T-cell (primary cell): ENCODE measurements at regions not wholly inside any gene's neighbourhood (a gene's known extent, or its start where the extent isn't known, plus 50 kb on each side); places are given as distances from the start of the nearest gene placed in this dataset.

ENCODE experiments used
- ATAC-seq, 4 experiments: fragments of 200-7000 bp in 3 of 4; fragments of 150-1000 bp in 1 of 4; cut with Tn5 transposase; replicated peaks in 1 of 4; 1 replicate in 3 of 4; 2 replicates in 1 of 4; pipeline ENCODE4 v1.10.0; 2021; ENCODE audit warnings: moderate library complexity in 3 of 4, mild to moderate bottlenecking in 2 of 4, moderate number of reproducible peaks in 1 of 4
- CTCF ChIA-PET, 2 donors: fragments of 300-600 bp; sonication (Branson Sonifier 250); formaldehyde crosslinking; loops; one replicate each; lab custom pipeline; 2022; ENCODE audit warnings: antibody characterized with exemption in 2 of 2; lab: Charles Lee
- POLR2A ChIA-PET, 2 donors: fragments of 300-600 bp; sonication (Branson Sonifier 250); formaldehyde crosslinking; loops; one replicate each; lab custom pipeline; 2022; ENCODE audit warnings: antibody characterized with exemption in 2 of 2; lab: Charles Lee
- DNase-seq, 35 experiments: peaks; one replicate each; pipeline versions ENCODE4 v3.0.0 to v3.0.0-alpha.2; 2013 to 2023
- H3K27ac ChIP-seq: one replicate; pipeline ENCODE4 v1.5.1; 2013; ENCODE audit warnings: low read length
- H3K27me3 ChIP-seq, 2 experiments: replicated peaks in 1 of 2; 1 replicate in 1 of 2; 2 replicates in 1 of 2; pipeline versions ENCODE4 v1.6.1 to v1.7.0; 2013; ENCODE audit warnings: low read length in 1 of 2, mixed read lengths in 1 of 2; ENCODE audit not compliant: control insufficient read depth in 2 of 2, insufficient read depth in 2 of 2; ENCODE audit errors: extremely low read depth in 1 of 2
- H3K36me3 ChIP-seq, 2 donors: 1 replicate in 1 of 2; 2 replicates in 1 of 2; pipeline versions ENCODE4 v1.6.1 to v1.7.0; 2013; ENCODE audit warnings: low read length in 1 of 2; ENCODE audit not compliant: control insufficient read depth in 2 of 2, insufficient read depth in 1 of 2; ENCODE audit errors: extremely low read depth in 1 of 2
- H3K4me1 ChIP-seq, 2 experiments: 1 replicate in 1 of 2; 2 replicates in 1 of 2; pipeline versions ENCODE4 v1.6.1 to v1.7.0; 2013; ENCODE audit warnings: low read length in 2 of 2, mixed read lengths in 1 of 2; ENCODE audit not compliant: insufficient read depth in 2 of 2, control insufficient read depth in 1 of 2; ENCODE audit errors: extremely low read depth in 1 of 2
- H3K4me3 ChIP-seq, 2 donors: 1 replicate in 1 of 2; 2 replicates in 1 of 2; pipeline versions ENCODE4 v1.5.1 to v1.7.0; 2013; ENCODE audit warnings: mild to moderate bottlenecking in 2 of 2, low read length in 1 of 2, moderate library complexity in 1 of 2; ENCODE audit not compliant: control insufficient read depth in 1 of 2; ENCODE audit errors: extremely low read depth in 1 of 2
- H3K9me3 ChIP-seq: 2 replicates; pipeline ENCODE4 v1.7.0; 2013
- H3K27ac Mint-ChIP-seq, 2 donors: one replicate each; pipeline ENCODE4 v1.8.0; 2020 to 2021; ENCODE audit warnings: mild to moderate bottlenecking in 2 of 2, mixed read lengths in 2 of 2
- H3K27me3 Mint-ChIP-seq, 2 donors: one replicate each; pipeline ENCODE4 v1.8.0; 2021 to 2022; ENCODE audit warnings: mixed read lengths in 2 of 2
- H3K36me3 Mint-ChIP-seq: one replicate; pipeline ENCODE4 v1.8.0; 2021; ENCODE audit warnings: mixed read lengths
- H3K4me1 Mint-ChIP-seq, 3 donors: one replicate each; pipeline ENCODE4 v1.8.0; 2020 to 2022; ENCODE audit warnings: mixed read lengths in 3 of 3, mild to moderate bottlenecking in 1 of 3
- H3K4me3 Mint-ChIP-seq, 3 donors: one replicate each; pipeline ENCODE4 v1.8.0; 2020 to 2022; ENCODE audit warnings: mild to moderate bottlenecking in 3 of 3, mixed read lengths in 3 of 3, moderate library complexity in 3 of 3
- H3K9me3 Mint-ChIP-seq, 3 donors: one replicate each; pipeline ENCODE4 v1.8.0; 2020 to 2022; ENCODE audit warnings: mixed read lengths in 3 of 3
- WGBS: methylation state at CpG from one replicate; pipeline ENCODE4 v1.1.5; 2013; ENCODE audit warnings: missing lambda C conversion rate; ENCODE audit not compliant: insufficient coverage; 5-methylcytosine and 5-hydroxymethylcytosine counted together

DNA sequence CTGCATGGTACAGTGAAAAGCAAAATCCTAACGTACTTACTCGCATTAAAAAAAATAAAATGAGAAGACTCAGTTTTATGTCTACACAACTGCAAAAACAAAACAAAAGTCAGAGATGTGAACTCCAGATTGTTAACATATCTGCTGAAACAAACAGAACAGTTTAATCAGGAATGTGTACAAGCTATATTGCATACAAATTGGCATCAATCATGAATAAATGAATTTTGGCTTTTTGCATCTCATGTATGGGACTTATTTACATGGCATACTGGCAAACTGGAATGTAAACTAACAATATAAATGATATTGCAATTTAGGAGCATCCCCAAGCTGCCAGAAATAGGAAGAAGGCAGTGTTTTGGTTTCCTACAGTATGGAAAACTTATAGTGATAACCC lies 79.6 kb upstream of the NSMCE3 start:
- Mint-ChIP-seq H3K27me3 (peaks cover 9 to 11% of the 10 kb centered on the region in 2 donors), H3K36me3 (no peaks in the 10 kb centered on the region)

DNA sequence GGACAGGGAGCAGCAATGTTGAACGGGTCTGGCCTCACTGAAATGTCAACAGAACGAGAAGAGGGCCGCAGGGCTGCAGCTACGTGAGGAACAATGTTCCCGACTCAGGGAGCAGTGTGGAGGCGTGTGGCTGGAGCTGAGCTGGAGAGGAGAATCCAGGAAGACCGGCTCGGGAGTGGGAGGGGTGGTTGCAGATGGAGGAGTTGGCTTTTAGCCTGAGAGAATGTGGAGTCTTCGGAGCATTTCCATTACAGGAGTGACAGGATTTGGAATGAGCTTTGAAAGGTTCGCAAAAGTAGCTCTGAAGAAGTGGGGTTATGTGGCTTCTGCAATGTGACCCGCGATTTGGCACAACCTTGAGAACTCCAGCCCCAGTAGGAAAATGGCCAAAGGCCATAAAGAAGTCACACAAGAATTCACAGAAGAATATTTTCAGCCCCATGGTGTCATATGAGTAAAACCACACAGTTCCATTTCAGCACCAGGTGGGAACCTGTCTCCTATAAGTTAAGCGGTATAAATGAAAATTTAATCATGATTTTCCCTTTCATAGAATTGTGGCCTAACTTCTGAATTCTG lies 78.8 kb upstream of the NSMCE3 start:
- Mint-ChIP-seq H3K4me1 (no peaks in the 10 kb centered on the region), H3K36me3 (no peaks in the 10 kb centered on the region), H3K27me3 (peaks cover 7 to 9% of the 10 kb centered on the region in 2 donors), H3K27ac (no peak overlapping the region), H3K4me3 (no peak overlapping the region), H3K9me3 (no peaks in the 10 kb centered on the region)
- 65% methylated on average over 9 of the region's 13 CpGs for WGBS
- H3K4me3 ChIP-seq, result no peak overlapping the region
- no peaks in the 10 kb centered on the region for H3K36me3 ChIP-seq
- H3K9me3 ChIP-seq, result no peaks in the 10 kb centered on the region
- POLR2A ChIA-PET, result no interaction called here
- CTCF ChIA-PET, result no interaction called here
- ATAC-seq, result no peak
- H3K27me3 ChIP-seq, result peaks cover 0 to 2% of the 10 kb centered on the region in 2 experiments
- no peaks in the 10 kb centered on the region for H3K4me1 ChIP-seq
- DNase-seq, result no peak
- no peak overlapping the region for H3K27ac ChIP-seq

More for the DNA sequence above, 79.6 kb upstream of the NSMCE3 start:
- H3K4me1 ChIP-seq, result no peaks in the 10 kb centered on the region
- no peaks in the 10 kb centered on the region for H3K36me3 ChIP-seq
- DNase-seq (no peak), ATAC-seq (no peak)
- H3K9me3 ChIP-seq, result no peaks in the 10 kb centered on the region
- H3K4me3 ChIP-seq, result no peak overlapping the region
- no CpG with 5 or more reads among the region's 2 CpGs for WGBS
- Mint-ChIP-seq H3K4me1 (no peaks in the 10 kb centered on the region), H3K4me3 (no peak overlapping the region), H3K9me3 (no peaks in the 10 kb centered on the region), H3K27ac (no peak overlapping the region)
- ChIA-PET POLR2A (no interaction called here), CTCF (no interaction called here)
- no peak overlapping the region for H3K27ac ChIP-seq
- H3K27me3 ChIP-seq, result peaks cover 0 to 6% of the 10 kb centered on the region in 2 experiments

DNA sequence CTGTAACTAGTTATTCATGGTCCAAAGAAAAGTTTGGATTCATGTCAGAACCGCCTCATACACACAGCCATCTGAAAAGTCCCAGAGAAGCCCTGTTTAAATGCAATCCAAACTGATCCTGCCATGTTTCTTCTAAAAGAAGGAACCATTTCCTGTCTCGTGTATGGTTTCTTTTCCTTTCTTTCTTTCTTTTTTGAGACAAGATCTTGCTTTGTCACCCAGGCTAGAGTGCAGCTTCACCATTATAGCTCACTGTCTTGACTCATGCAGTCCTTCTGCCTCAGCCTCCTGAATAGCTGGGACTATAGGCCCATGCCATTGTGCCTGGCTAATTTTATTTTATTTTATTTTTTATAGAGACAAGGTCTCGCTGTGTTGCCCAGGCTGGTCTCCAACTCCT lies 77.4 kb upstream of the NSMCE3 start:
- DNase-seq, result no peak
- CTCF ChIA-PET, result no interaction called here
- no peaks in the 10 kb centered on the region for H3K9me3 ChIP-seq
- H3K36me3 ChIP-seq, result no peaks in the 10 kb centered on the region
- H3K27ac ChIP-seq, result no peak overlapping the region
- Mint-ChIP-seq H3K27ac (no peak overlapping the region), H3K36me3 (no peaks in the 10 kb centered on the region), H3K4me1 (no peaks in the 10 kb centered on the region), H3K9me3 (no peaks in the 10 kb centered on the region), H3K4me3 (no peak overlapping the region), H3K27me3 (peaks cover 4 to 7% of the 10 kb centered on the region in 2 donors)
- H3K27me3 ChIP-seq, result peaks cover 0 to 2% of the 10 kb centered on the region in 2 experiments
- POLR2A ChIA-PET, result no interaction called here
- ATAC-seq, result no peak
- 25% methylated on average over 1 of the region's 3 CpGs for WGBS
- H3K4me3 ChIP-seq, result no peak overlapping the region
- H3K4me1 ChIP-seq, result no peaks in the 10 kb centered on the region

DNA sequence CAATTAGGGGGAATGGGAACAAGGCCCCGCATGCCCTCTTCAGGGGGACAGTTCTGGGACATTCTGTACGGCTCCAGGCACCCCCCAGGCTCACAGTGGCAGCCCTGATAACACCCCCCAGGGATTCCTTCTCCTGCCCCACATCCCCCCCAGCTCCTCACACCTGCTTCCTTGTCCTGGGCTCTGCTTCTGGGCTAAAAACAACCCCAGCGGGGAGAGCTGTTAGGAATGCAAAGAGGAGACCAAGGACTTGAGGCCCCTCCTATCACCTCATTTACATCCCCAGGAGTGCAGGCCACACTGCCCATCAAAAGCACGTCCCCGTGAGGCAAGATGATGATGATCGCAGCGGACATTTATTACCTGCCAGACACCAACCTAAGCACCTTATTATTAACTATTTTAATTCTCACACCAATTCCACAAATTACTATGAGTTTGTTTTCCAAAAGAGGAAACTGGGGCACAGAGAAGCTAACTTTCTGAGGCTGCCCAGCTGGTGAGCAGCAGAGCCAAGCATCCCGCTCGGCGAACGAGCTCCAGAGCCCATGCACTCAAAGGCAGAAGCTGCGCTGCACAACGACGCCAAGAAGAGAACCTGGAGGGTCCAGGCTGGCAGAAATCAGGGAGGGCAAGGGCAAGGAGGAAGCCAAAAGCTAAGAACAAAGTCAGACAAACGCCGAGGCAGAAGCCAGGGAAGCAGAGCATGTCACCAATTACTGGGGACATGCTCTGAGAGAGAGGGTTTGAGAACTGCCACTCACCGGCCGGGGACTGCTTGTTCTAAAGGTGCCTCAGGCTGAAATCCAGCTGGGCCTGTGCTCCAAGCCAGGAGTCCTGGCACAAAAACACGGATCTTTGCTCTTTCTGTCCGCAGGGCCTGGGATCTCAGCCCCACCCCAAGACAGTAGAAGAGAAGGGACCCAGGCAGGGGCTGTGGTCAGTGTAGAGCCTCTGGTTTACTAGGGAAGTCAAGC lies 76.2 kb upstream of the NSMCE3 start:
- Histone ChIP-seq H3K36me3 (no peaks in the 10 kb centered on the region), H3K27me3 (peaks cover 0 to 2% of the 10 kb centered on the region in 2 experiments), H3K9me3 (no peaks in the 10 kb centered on the region), H3K4me1 (no peaks in the 10 kb centered on the region), H3K4me3 (no peak overlapping the region), H3K27ac (no peak overlapping the region)
- no peak overlapping the region for H3K4me3 Mint-ChIP-seq
- H3K9me3 Mint-ChIP-seq, result no peaks in the 10 kb centered on the region
- no peaks in the 10 kb centered on the region for H3K36me3 Mint-ChIP-seq
- ATAC-seq (no peak), DNase-seq (no peak)
- no peak overlapping the region for H3K27ac Mint-ChIP-seq
- CTCF ChIA-PET, result interaction anchor here in 1 of 2 donors (0.6 kb wide), 1 partner anchor 332 kb away, joined by 3 read pairs; no protein-coding TSS in a partner anchor
- WGBS, result 84% methylated on average over 13 of the region's 20 CpGs
- H3K4me1 Mint-ChIP-seq, result no peaks in the 10 kb centered on the region
- peaks cover 4 to 7% of the 10 kb centered on the region in 2 donors for H3K27me3 Mint-ChIP-seq
- POLR2A ChIA-PET, result no interaction called here

- no peaks in the 10 kb centered on the region for H3K4me1 ChIP-seq
- no peak for ATAC-seq
- DNase-seq, result peak in 1 of 35 experiments; percentile 5
- Mint-ChIP-seq H3K9me3 (no peaks in the 10 kb centered on the region), H3K36me3 (no peaks in the 10 kb centered on the region), H3K27ac (no peak overlapping the region), H3K4me3 (no peak overlapping the region), H3K4me1 (no peaks in the 10 kb centered on the region), H3K27me3 (peaks cover 4 to 6% of the 10 kb centered on the region in 2 donors)
- H3K27me3 ChIP-seq, result peaks cover 2% of the 10 kb centered on the region in 2 experiments
- H3K27ac ChIP-seq, result no peak overlapping the region
- ChIA-PET CTCF (interaction anchor here in 1 of 2 donors (0.8 kb wide), 1 partner anchor 204 kb away, joined by 3 read pairs; no protein-coding TSS in a partner anchor), POLR2A (no interaction called here)
- H3K4me3 ChIP-seq, result no peak overlapping the region
- no peaks in the 10 kb centered on the region for H3K36me3 ChIP-seq
- H3K9me3 ChIP-seq, result no peaks in the 10 kb centered on the region
- 93% methylated on average over 3 of the region's 3 CpGs for WGBS
These were observed 74.9 kb upstream of the NSMCE3 start for GRCh38 chr15:29344474-29344873.

DNA sequence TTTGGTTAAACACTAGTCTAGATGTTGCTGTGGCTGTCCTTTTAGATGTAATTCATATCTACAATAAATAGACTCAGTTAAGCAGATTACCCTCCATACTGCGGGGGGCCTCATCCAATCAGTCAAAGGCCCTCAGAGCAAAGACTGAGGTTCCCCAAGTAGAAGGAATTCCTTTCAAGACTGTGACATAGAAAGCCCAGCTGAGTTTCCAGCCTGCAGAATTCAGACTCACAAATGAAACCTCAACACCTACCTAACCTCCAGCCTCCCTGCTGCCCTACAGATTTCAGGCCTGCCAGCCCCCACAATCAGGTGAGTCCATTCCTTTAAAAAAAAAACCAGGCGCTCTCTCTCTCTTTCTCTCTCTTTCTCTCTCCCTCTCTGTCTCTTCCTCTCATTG lies 73.6 kb upstream of the NSMCE3 start:
- Histone ChIP-seq H3K27me3 (peaks cover 0 to 2% of the 10 kb centered on the region in 2 experiments), H3K4me1 (no peaks in the 10 kb centered on the region), H3K9me3 (no peaks in the 10 kb centered on the region), H3K4me3 (no peak overlapping the region), H3K27ac (no peak overlapping the region), H3K36me3 (no peaks in the 10 kb centered on the region)
- H3K36me3 Mint-ChIP-seq, result no peaks in the 10 kb centered on the region
- H3K4me3 Mint-ChIP-seq, result no peak overlapping the region
- H3K9me3 Mint-ChIP-seq, result no peaks in the 10 kb centered on the region
- ChIA-PET CTCF (no interaction called here), POLR2A (no interaction called here)
- H3K27ac Mint-ChIP-seq, result no peak overlapping the region
- peaks cover 4 to 6% of the 10 kb centered on the region in 2 donors for H3K27me3 Mint-ChIP-seq
- ATAC-seq, result no peak
- no peak for DNase-seq
- no CpG with 5 or more reads among the region's 2 CpGs for WGBS
- no peaks in the 10 kb centered on the region for H3K4me1 Mint-ChIP-seq
